ENCODE measurements at regions not wholly inside any gene's neighbourhood (a gene's known extent, or its start where the extent isn't known, plus 50 kb on each side); places are given as distances from the start of the nearest gene placed in this dataset.

GRCh38 chr10:89924261-89924660, 222.9 kb downstream of the KIF20B start:
- Histone ChIP-seq H4K20me1 (ENCODE audit: control insufficient read depth, extremely low read depth, insufficient read depth, low read length) (no peaks in the 10 kb centered on the region), H3K36me3 (ENCODE audit: control insufficient read depth, insufficient read depth, low read length) (no peaks in the 10 kb centered on the region), H3K9ac (ENCODE audit: insufficient read depth, low read length) (no peak overlapping the region), H3K27me3 (ENCODE audit: control insufficient read depth, insufficient read depth, low read length) (no peaks in the 10 kb centered on the region), H3K4me3 (replicated peaks in 1 of 4; ENCODE audit: control extremely low read depth in 1 of 4, insufficient read depth in 1 of 4, low read depth in 3 of 4, low read length in 4 of 4) (no peak overlapping the region), H3K27ac (ENCODE audit: insufficient read depth, low read length) (no peak overlapping the region), H2AFZ (ENCODE audit: low read length) (no peak overlapping the region), H3K4me1 (ENCODE audit: control insufficient read depth, extremely low read depth, insufficient read depth, low read length) (no peaks in the 10 kb centered on the region), H3K9me3 (ENCODE audit: control insufficient read depth, insufficient read depth, low read depth, low read length) (no peaks in the 10 kb centered on the region), H3K79me2 (ENCODE audit: control insufficient read depth, insufficient read depth, low read length) (no peaks in the 10 kb centered on the region), H3K4me2 (ENCODE audit: extremely low read depth, insufficient read depth, low read length) (no peak overlapping the region)
- TF ChIP-seq CTCF (conservative IDR thresholded peaks at IDR 0.05 in 1 of 2, IDR thresholded peaks at IDR 0.05 in 1 of 2; ENCODE audit: low read depth in 1 of 2, low read length in 2 of 2) (no peak), EZH2 (IDR thresholded peaks at IDR 0.05; ENCODE audit: low read length, missing control alignments) (no peak)
- no peak for DNase-seq (ENCODE audit: low read depth in 2 of 2)

- no peak overlapping the region for H2AFZ ChIP-seq (ENCODE audit: low read length)
These were observed 225.3 kb downstream of the KIF20B start for GRCh38 chr10:89926736-89927135.

GRCh38 chr10:89929282-89930026, 228.1 kb downstream of the KIF20B start:
- Histone ChIP-seq H3K27me3 (ENCODE audit: control insufficient read depth, insufficient read depth, low read length) (no peaks in the 10 kb centered on the region), H3K36me3 (ENCODE audit: control insufficient read depth, insufficient read depth, low read length) (no peaks in the 10 kb centered on the region), H3K27ac (ENCODE audit: insufficient read depth, low read length) (no peak overlapping the region), H3K4me3 (replicated peaks in 1 of 4; ENCODE audit: control extremely low read depth in 1 of 4, insufficient read depth in 1 of 4, low read depth in 3 of 4, low read length in 4 of 4) (no peak overlapping the region), H3K79me2 (ENCODE audit: control insufficient read depth, insufficient read depth, low read length) (no peaks in the 10 kb centered on the region), H3K9ac (ENCODE audit: insufficient read depth, low read length) (no peak overlapping the region), H4K20me1 (ENCODE audit: control insufficient read depth, extremely low read depth, insufficient read depth, low read length) (no peaks in the 10 kb centered on the region), H3K9me3 (ENCODE audit: control insufficient read depth, insufficient read depth, low read depth, low read length) (no peaks in the 10 kb centered on the region), H3K4me1 (ENCODE audit: control insufficient read depth, extremely low read depth, insufficient read depth, low read length) (no peaks in the 10 kb centered on the region), H2AFZ (ENCODE audit: low read length) (no peak overlapping the region), H3K4me2 (ENCODE audit: extremely low read depth, insufficient read depth, low read length) (no peak overlapping the region)
- TF ChIP-seq EZH2 (IDR thresholded peaks at IDR 0.05; ENCODE audit: low read length, missing control alignments) (no peak), CTCF (conservative IDR thresholded peaks at IDR 0.05 in 1 of 2, IDR thresholded peaks at IDR 0.05 in 1 of 2; ENCODE audit: low read depth in 1 of 2, low read length in 2 of 2) (no peak)
- DNase-seq (ENCODE audit: low read depth in 2 of 2), result no peak

More at GRCh38 chr10:89926736-89927135, 225.3 kb downstream of the KIF20B start:
- Histone ChIP-seq H3K27ac (ENCODE audit: insufficient read depth, low read length) (no peak overlapping the region), H4K20me1 (ENCODE audit: control insufficient read depth, extremely low read depth, insufficient read depth, low read length) (no peaks in the 10 kb centered on the region), H3K4me3 (replicated peaks in 1 of 4; ENCODE audit: control extremely low read depth in 1 of 4, insufficient read depth in 1 of 4, low read depth in 3 of 4, low read length in 4 of 4) (no peak overlapping the region), H3K4me2 (ENCODE audit: extremely low read depth, insufficient read depth, low read length) (no peak overlapping the region), H3K9me3 (ENCODE audit: control insufficient read depth, insufficient read depth, low read depth, low read length) (no peaks in the 10 kb centered on the region), H3K79me2 (ENCODE audit: control insufficient read depth, insufficient read depth, low read length) (no peaks in the 10 kb centered on the region), H3K4me1 (ENCODE audit: control insufficient read depth, extremely low read depth, insufficient read depth, low read length) (no peaks in the 10 kb centered on the region), H3K36me3 (ENCODE audit: control insufficient read depth, insufficient read depth, low read length) (no peaks in the 10 kb centered on the region), H3K27me3 (ENCODE audit: control insufficient read depth, insufficient read depth, low read length) (no peaks in the 10 kb centered on the region), H3K9ac (ENCODE audit: insufficient read depth, low read length) (no peak overlapping the region)
- peak in 1 of 2 donors; percentile 61 for DNase-seq (ENCODE audit: low read depth in 2 of 2)
- TF ChIP-seq CTCF (conservative IDR thresholded peaks at IDR 0.05 in 1 of 2, IDR thresholded peaks at IDR 0.05 in 1 of 2; ENCODE audit: low read depth in 1 of 2, low read length in 2 of 2), result no peak
- TF ChIP-seq EZH2 (IDR thresholded peaks at IDR 0.05; ENCODE audit: low read length, missing control alignments), result no peak

Measured in fibroblast of lung (primary cell).